ENCODE measurements at regions not wholly inside any gene's neighbourhood (a gene's known extent, or its start where the extent isn't known, plus 50 kb on each side); places are given as distances from the start of the nearest gene placed in this dataset.

GRCh38 chr18:27609221-27609620, 424.1 kb upstream of the CHST9 start:
- H2AFZ ChIP-seq (ENCODE audit: low read length) = no peak overlapping the region
- no peaks in the 10 kb centered on the region for H3K79me1 ChIP-seq (ENCODE audit: low read depth, low read length)
- no peak overlapping the region for H3K9ac ChIP-seq (ENCODE audit: low read depth, low read length, poor library complexity)
- peaks cover 0 to 3% of the 10 kb centered on the region in 2 donors for H3K9me3 ChIP-seq (replicated peaks in 1 of 2; ENCODE audit: control insufficient read depth in 2 of 2, insufficient read depth in 1 of 2, low read depth in 1 of 2, low read length in 2 of 2)
- H2BK12ac ChIP-seq (ENCODE audit: low read length) = no peak overlapping the region
- H3K36me3 ChIP-seq (replicated peaks in 1 of 2; ENCODE audit: control insufficient read depth in 2 of 2, insufficient read depth in 2 of 2, low read length in 2 of 2) = no peaks in the 10 kb centered on the region
- no peak overlapping the region for H3K4ac ChIP-seq (ENCODE audit: low read length)
- no peak overlapping the region for H2BK5ac ChIP-seq (ENCODE audit: low read length)
- no peak overlapping the region for H2BK15ac ChIP-seq (ENCODE audit: low read length)
- H3K4me2 ChIP-seq (ENCODE audit: insufficient read depth, low read length, poor library complexity, severe bottlenecking) = no peak overlapping the region
- H3K4me3 ChIP-seq (ENCODE audit: low read length in 2 of 2) = no peak overlapping the region
- no peak overlapping the region for H3K27ac ChIP-seq (replicated peaks; ENCODE audit: low read length)
- DNase-seq (ENCODE audit: low spot score) = no peak
- no peak overlapping the region for H2AK5ac ChIP-seq (ENCODE audit: low read depth, low read length)
- no peak overlapping the region for H4K8ac ChIP-seq (ENCODE audit: low read depth, low read length)
- peaks cover 0 to 3% of the 10 kb centered on the region in 2 donors for H3K4me1 ChIP-seq (ENCODE audit: control insufficient read depth in 2 of 2, insufficient read depth in 1 of 2, low read depth in 1 of 2, low read length in 2 of 2)
- no peak overlapping the region for H4K91ac ChIP-seq (ENCODE audit: low read depth, low read length, poor library complexity)
- no peaks in the 10 kb centered on the region for H3K27me3 ChIP-seq (ENCODE audit: control insufficient read depth in 3 of 3, insufficient read depth in 3 of 3, low read depth in 1 of 3, low read length in 3 of 3)
- H3K18ac ChIP-seq (ENCODE audit: low read length) = no peak overlapping the region
- H3K23ac ChIP-seq (ENCODE audit: low read depth, low read length, poor library complexity) = no peak overlapping the region
- no peak overlapping the region for H2BK120ac ChIP-seq (ENCODE audit: low read depth, low read length)
- no peak overlapping the region for H3K14ac ChIP-seq (ENCODE audit: low read length)

- H3K4me3 ChIP-seq (ENCODE audit: low read length in 2 of 2) = no peak overlapping the region
- no peak for DNase-seq (ENCODE audit: low spot score)
Observed at GRCh38 chr18:27608742-27609141, 423.6 kb upstream of the CHST9 start.

DNA sequence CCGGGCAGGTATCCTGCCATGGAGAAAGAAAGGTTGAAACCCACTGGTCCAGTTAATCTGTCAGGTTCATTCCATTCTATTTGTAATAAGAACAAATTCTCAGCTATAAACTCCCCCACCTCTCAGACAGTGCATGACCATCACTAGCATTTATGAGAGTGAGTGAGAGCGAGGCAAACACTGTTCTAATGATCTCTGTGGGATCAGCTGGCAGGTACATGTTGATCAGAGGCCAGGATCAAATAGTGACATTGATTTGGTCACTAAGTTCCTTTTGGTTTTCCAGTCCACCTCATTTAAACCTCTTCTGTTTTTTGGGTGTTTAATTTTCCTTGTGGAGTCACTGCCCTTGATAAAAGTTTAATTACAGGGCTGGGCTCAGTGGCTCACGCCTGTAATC, 423.1 kb upstream of the CHST9 start:
- Histone ChIP-seq H3K4me1 (ENCODE audit: control insufficient read depth in 2 of 2, insufficient read depth in 1 of 2, low read depth in 1 of 2, low read length in 2 of 2) (peaks cover 0 to 3% of the 10 kb centered on the region in 2 donors), H2AK5ac (ENCODE audit: low read depth, low read length) (no peak overlapping the region), H3K23ac (ENCODE audit: low read depth, low read length, poor library complexity) (no peak overlapping the region), H2BK120ac (ENCODE audit: low read depth, low read length) (no peak overlapping the region), H3K27me3 (ENCODE audit: control insufficient read depth in 3 of 3, insufficient read depth in 3 of 3, low read depth in 1 of 3, low read length in 3 of 3) (no peaks in the 10 kb centered on the region), H3K36me3 (replicated peaks in 1 of 2; ENCODE audit: control insufficient read depth in 2 of 2, insufficient read depth in 2 of 2, low read length in 2 of 2) (no peaks in the 10 kb centered on the region), H3K9ac (ENCODE audit: low read depth, low read length, poor library complexity) (no peak overlapping the region), H4K8ac (ENCODE audit: low read depth, low read length) (no peak overlapping the region), H3K4me2 (ENCODE audit: insufficient read depth, low read length, poor library complexity, severe bottlenecking) (no peak overlapping the region), H3K79me1 (ENCODE audit: low read depth, low read length) (no peaks in the 10 kb centered on the region), H2AFZ (ENCODE audit: low read length) (no peak overlapping the region), H3K27ac (replicated peaks; ENCODE audit: low read length) (no peak overlapping the region), H2BK5ac (ENCODE audit: low read length) (no peak overlapping the region), H3K18ac (ENCODE audit: low read length) (no peak overlapping the region), H3K4me3 (ENCODE audit: low read length in 2 of 2) (no peak overlapping the region), H4K91ac (ENCODE audit: low read depth, low read length, poor library complexity) (no peak overlapping the region), H2BK15ac (ENCODE audit: low read length) (no peak overlapping the region), H3K14ac (ENCODE audit: low read length) (no peak overlapping the region), H3K4ac (ENCODE audit: low read length) (no peak overlapping the region), H2BK12ac (ENCODE audit: low read length) (no peak overlapping the region), H3K9me3 (replicated peaks in 1 of 2; ENCODE audit: control insufficient read depth in 2 of 2, insufficient read depth in 1 of 2, low read depth in 1 of 2, low read length in 2 of 2) (peaks cover 0 to 3% of the 10 kb centered on the region in 2 donors)
- WGBS, 2 donors (ENCODE audit: extremely low coverage in 2 of 2, insufficient read length in 2 of 2, insufficient replicate concordance in 1 of 2) = no CpG with 5 or more reads among the region's 3 CpGs
- DNase-seq (ENCODE audit: low spot score) = no peak

More at GRCh38 chr18:27608742-27609141, 423.6 kb upstream of the CHST9 start:
- no peak overlapping the region for H3K9ac ChIP-seq (ENCODE audit: low read depth, low read length, poor library complexity)
- H2AFZ ChIP-seq (ENCODE audit: low read length) = no peak overlapping the region
- H2BK5ac ChIP-seq (ENCODE audit: low read length) = no peak overlapping the region
- H2BK15ac ChIP-seq (ENCODE audit: low read length) = no peak overlapping the region
- H3K23ac ChIP-seq (ENCODE audit: low read depth, low read length, poor library complexity) = no peak overlapping the region
- no peak overlapping the region for H3K18ac ChIP-seq (ENCODE audit: low read length)
- H4K91ac ChIP-seq (ENCODE audit: low read depth, low read length, poor library complexity) = no peak overlapping the region
- H3K27ac ChIP-seq (replicated peaks; ENCODE audit: low read length) = no peak overlapping the region
- H3K9me3 ChIP-seq (replicated peaks in 1 of 2; ENCODE audit: control insufficient read depth in 2 of 2, insufficient read depth in 1 of 2, low read depth in 1 of 2, low read length in 2 of 2) = peaks cover 0 to 3% of the 10 kb centered on the region in 2 donors
- no peak overlapping the region for H4K8ac ChIP-seq (ENCODE audit: low read depth, low read length)
- H2AK5ac ChIP-seq (ENCODE audit: low read depth, low read length) = no peak overlapping the region
- H3K36me3 ChIP-seq (replicated peaks in 1 of 2; ENCODE audit: control insufficient read depth in 2 of 2, insufficient read depth in 2 of 2, low read length in 2 of 2) = no peaks in the 10 kb centered on the region
- WGBS, 2 donors (ENCODE audit: extremely low coverage in 2 of 2, insufficient read length in 2 of 2, insufficient replicate concordance in 1 of 2) = no CpG with 5 or more reads among the region's 3 CpGs
- H3K79me1 ChIP-seq (ENCODE audit: low read depth, low read length) = no peaks in the 10 kb centered on the region
- H3K4me1 ChIP-seq (ENCODE audit: control insufficient read depth in 2 of 2, insufficient read depth in 1 of 2, low read depth in 1 of 2, low read length in 2 of 2) = peaks cover 0 to 3% of the 10 kb centered on the region in 2 donors
- no peaks in the 10 kb centered on the region for H3K27me3 ChIP-seq (ENCODE audit: control insufficient read depth in 3 of 3, insufficient read depth in 3 of 3, low read depth in 1 of 3, low read length in 3 of 3)
- H3K14ac ChIP-seq (ENCODE audit: low read length) = no peak overlapping the region
- no peak overlapping the region for H3K4me2 ChIP-seq (ENCODE audit: insufficient read depth, low read length, poor library complexity, severe bottlenecking)
- no peak overlapping the region for H3K4ac ChIP-seq (ENCODE audit: low read length)
- H2BK120ac ChIP-seq (ENCODE audit: low read depth, low read length) = no peak overlapping the region
- H2BK12ac ChIP-seq (ENCODE audit: low read length) = no peak overlapping the region

DNA sequence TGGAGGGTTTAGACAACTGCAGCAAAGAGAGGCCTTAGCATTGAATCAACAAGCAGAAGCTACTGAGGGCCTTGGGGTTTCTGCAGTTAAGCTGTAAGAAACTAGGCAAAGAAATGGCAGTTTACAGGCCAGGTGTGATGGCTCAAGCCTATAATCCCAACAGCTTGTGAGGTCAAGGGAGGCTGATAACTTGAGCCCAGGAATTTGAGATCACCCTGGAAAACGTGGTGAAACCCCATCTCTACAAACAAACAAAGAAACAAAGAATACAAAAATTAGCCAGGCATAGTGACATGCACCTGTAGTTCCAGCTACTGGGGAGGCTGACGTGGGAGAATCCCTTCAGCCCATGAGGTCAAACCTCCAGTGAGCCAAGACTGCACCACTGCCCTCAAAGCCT, 421.6 kb upstream of the CHST9 start:
- Histone ChIP-seq H3K4me1 (ENCODE audit: control insufficient read depth in 2 of 2, insufficient read depth in 1 of 2, low read depth in 1 of 2, low read length in 2 of 2) (peaks cover 0 to 3% of the 10 kb centered on the region in 2 donors), H2BK15ac (ENCODE audit: low read length) (no peak overlapping the region), H2BK120ac (ENCODE audit: low read depth, low read length) (no peak overlapping the region), H3K36me3 (replicated peaks in 1 of 2; ENCODE audit: control insufficient read depth in 2 of 2, insufficient read depth in 2 of 2, low read length in 2 of 2) (no peaks in the 10 kb centered on the region), H3K23ac (ENCODE audit: low read depth, low read length, poor library complexity) (no peak overlapping the region), H3K4me2 (ENCODE audit: insufficient read depth, low read length, poor library complexity, severe bottlenecking) (no peak overlapping the region), H3K4me3 (ENCODE audit: low read length in 2 of 2) (no peak overlapping the region), H3K27ac (replicated peaks; ENCODE audit: low read length) (no peak overlapping the region), H3K14ac (ENCODE audit: low read length) (no peak overlapping the region), H2BK12ac (ENCODE audit: low read length) (no peak overlapping the region), H4K8ac (ENCODE audit: low read depth, low read length) (no peak overlapping the region), H4K91ac (ENCODE audit: low read depth, low read length, poor library complexity) (no peak overlapping the region), H2AFZ (ENCODE audit: low read length) (no peak overlapping the region), H2AK5ac (ENCODE audit: low read depth, low read length) (no peak overlapping the region), H3K27me3 (ENCODE audit: control insufficient read depth in 3 of 3, insufficient read depth in 3 of 3, low read depth in 1 of 3, low read length in 3 of 3) (no peaks in the 10 kb centered on the region), H3K79me1 (ENCODE audit: low read depth, low read length) (peaks cover 1% of the 10 kb centered on the region), H3K4ac (ENCODE audit: low read length) (no peak overlapping the region), H3K9me3 (replicated peaks in 1 of 2; ENCODE audit: control insufficient read depth in 2 of 2, insufficient read depth in 1 of 2, low read depth in 1 of 2, low read length in 2 of 2) (peaks cover 0 to 3% of the 10 kb centered on the region in 2 donors), H3K9ac (ENCODE audit: low read depth, low read length, poor library complexity) (no peak overlapping the region), H3K18ac (ENCODE audit: low read length) (no peak overlapping the region), H2BK5ac (ENCODE audit: low read length) (no peak overlapping the region)
- no CpG with 5 or more reads among the region's 2 CpGs for WGBS, 2 donors (ENCODE audit: extremely low coverage in 2 of 2, insufficient read length in 2 of 2, insufficient replicate concordance in 1 of 2)
- no peak for DNase-seq (ENCODE audit: low spot score)

Data from neuronal stem cell (in vitro differentiated cells).